ENCODE measurements at regions not wholly inside any gene's neighbourhood (a gene's known extent, or its start where the extent isn't known, plus 50 kb on each side); places are given as distances from the start of the nearest gene placed in this dataset.

GRCh38 chr5:54876556-54876955 lies 108.8 kb downstream of the ESM1 start:
- TF ChIP-seq CTCF (IDR thresholded peaks at IDR 0.05) (no peak), POLR2A (IDR thresholded peaks at IDR 0.05) (no peak)
